PC-3 (cell line): ENCODE measurements at regions not wholly inside any gene's neighbourhood (a gene's known extent, or its start where the extent isn't known, plus 50 kb on each side); places are given as distances from the start of the nearest gene placed in this dataset.

Source experiments
- CTCF ChIP-seq: fragments of 300-600 bp; sonication (generic); conservative IDR thresholded peaks from 2 replicates; pipeline ENCODE4 v1.5.1; 2017; ENCODE audit warnings: antibody characterized with exemption, low read depth, mild to moderate bottlenecking, low read length
- EZH2 ChIP-seq: fragments of 300-600 bp; sonication (generic); IDR thresholded peaks from one replicate; pipeline ENCODE4 v1.6.1; 2017; ENCODE audit warnings: antibody characterized with exemption, mild to moderate bottlenecking, low read length; ENCODE audit not compliant: unreplicated experiment
- EZH2phosphoT487 ChIP-seq: fragments of 300-600 bp; sonication (generic); IDR thresholded peaks from 2 replicates; pipeline ENCODE4 v1.6.1; 2018; ENCODE audit warnings: mild to moderate bottlenecking, antibody characterized with exemption, low read length, borderline replicate concordance

- TF ChIP-seq CTCF (no peak), EZH2phosphoT487 (no peak), EZH2 (no peak)
Measured at GRCh38 chr6:115272311-115272710, 788.4 kb downstream of the FRK start.
